GM18951 (cell line): ENCODE measurements at regions not wholly inside any gene's neighbourhood (a gene's known extent, or its start where the extent isn't known, plus 50 kb on each side); places are given as distances from the start of the nearest gene placed in this dataset.
"Not testable (repeated sequence)": the region's sequence is repeated elsewhere in the genome, so short reads cannot be mapped to it uniquely, and the experiment has no call there.

Experiments
- POLR2A ChIP-seq: IDR thresholded peaks from 4 replicates; pipeline ENCODE4 v1.6.1; 2011; ENCODE audit warnings: mild to moderate bottlenecking; ENCODE audit not compliant: insufficient read length, insufficient read depth; ENCODE audit errors: extremely low read depth
- in situ Hi-C: fragments of 300-500 bp; cut with MboI; formaldehyde crosslinking; loops from one replicate; pipeline ENCODE4 v1.12.0; 2022; ENCODE audit warnings: low sequenced_read_pairs, mixed read lengths, inconsistent platforms; ENCODE audit not compliant: unreplicated experiment

GRCh38 chrX:1748408-1748807, 133.5 kb downstream of the ASMT start:
- in situ Hi-C loops: loop anchor here (25.0 kb wide), 1 partner anchor 389 kb away; no protein-coding TSS in a partner anchor
- TF ChIP-seq POLR2A: no peak

DNA sequence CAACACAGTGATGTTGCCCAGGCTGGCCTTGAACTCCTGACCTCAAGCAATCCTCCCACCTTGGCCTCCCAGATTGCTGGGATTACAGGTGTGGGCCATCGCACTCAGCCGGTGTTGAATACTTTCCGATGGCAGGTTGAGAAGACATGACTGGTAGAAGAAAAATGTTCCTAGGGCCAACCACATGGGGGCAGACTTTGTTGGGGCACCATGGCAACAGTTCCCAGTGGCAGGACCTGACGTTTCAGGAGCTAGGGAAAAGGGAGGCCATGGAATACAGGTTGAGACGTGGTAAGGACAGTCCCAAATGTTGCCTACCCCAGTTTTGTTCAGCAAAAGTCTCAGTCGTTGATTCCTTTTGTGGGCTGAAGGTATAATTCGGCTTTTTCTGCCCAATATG, 134.6 kb downstream of the ASMT start:
- in situ Hi-C loops: loop anchor here (25.0 kb wide), 1 partner anchor 388 kb away; no protein-coding TSS in a partner anchor
- TF ChIP-seq POLR2A: no peak

- in situ Hi-C loops: no loop called here
- no peak for TF ChIP-seq POLR2A
These were observed 135.4 kb downstream of the ASMT start for GRCh38 chrX:1750267-1750666.

GRCh38 chrX:1751781-1752180, 136.9 kb downstream of the ASMT start:
- no peak for TF ChIP-seq POLR2A
- in situ Hi-C loops: no loop called here

DNA sequence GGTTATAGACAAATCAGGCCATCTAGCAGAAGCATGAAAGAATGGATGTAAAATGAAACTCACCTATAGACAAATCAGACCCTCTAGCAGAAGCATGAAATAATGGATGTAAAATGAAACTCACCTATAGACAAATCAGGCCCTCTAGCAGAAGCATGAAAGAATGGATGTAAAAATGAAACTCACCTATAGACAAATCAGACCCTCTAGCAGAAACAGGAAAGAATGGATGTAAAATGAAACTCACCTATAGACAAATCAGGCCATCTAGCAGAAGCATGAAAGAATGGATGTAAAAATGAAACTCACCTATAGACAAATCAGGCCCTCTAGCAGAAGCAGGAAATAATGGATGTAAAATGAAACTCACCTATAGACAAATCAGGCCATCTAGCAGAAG, 137.9 kb downstream of the ASMT start:
- in situ Hi-C loops: not testable (repeated sequence)

DNA sequence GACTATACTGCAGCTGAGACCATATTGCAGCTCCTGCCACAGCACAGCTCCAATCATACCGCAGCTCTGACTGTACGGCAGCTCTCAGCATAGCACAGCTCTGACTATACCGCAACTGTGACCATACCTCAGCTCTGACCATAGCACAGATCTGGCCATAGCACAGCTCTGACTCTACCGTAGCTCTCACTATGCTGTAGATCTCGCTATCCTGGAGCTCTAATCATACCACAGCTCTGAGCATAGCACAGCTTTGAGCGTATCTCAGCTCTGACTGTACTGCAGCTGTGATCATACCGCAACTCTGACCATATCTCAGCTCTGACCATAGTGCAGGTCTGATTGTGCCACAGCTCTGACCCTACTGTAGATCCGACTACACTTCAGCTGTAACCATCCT, 139.2 kb downstream of the ASMT start:
- TF ChIP-seq POLR2A: no peak
- in situ Hi-C loops: no loop called here

DNA sequence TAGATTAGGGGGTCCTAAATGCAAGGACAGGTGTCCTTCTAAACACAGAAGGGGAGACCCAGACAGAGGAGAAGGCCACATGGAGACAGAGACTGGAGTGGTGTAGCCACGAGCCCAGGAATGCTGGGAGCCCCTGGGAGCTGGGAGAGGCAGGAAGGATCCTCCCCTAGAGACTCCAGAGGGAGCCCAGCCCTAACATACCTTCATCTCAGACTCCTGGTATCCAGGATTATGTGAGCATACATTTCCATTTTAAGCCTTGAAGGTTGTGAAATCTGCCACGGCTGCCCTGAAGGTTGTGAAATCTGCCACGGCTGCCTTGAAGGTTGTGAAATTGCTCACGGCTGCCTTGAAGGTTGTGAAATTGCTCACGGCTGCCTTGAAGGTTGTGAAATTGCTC, 148.4 kb downstream of the ASMT start:
- in situ Hi-C loops: no loop called here
- no peak for TF ChIP-seq POLR2A

GRCh38 chrX:1764883-1765364, 150.1 kb downstream of the ASMT start:
- in situ Hi-C loops: not testable (repeated sequence)

DNA sequence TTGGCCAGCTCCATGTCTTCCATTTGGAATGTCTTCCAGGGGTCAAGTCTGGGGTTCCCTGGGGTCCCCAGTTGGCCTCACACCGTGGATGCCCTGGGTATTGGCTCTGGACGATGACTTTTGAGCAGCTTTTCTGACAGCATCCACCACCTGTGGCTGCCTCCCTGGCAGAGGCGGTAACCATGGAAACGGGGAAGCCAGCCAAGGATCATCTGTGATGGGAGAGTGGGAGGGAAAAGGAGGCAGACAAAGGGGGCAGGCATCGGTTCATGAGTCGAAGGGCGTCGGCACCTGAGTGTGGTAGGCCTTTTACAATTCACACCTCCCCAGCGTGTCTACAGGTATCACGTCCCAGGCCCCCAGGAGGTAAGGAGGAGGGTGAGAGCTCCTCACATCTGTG, 152.2 kb downstream of the ASMT start:
- in situ Hi-C loops: no loop called here
- TF ChIP-seq POLR2A: no peak

- no peak for TF ChIP-seq POLR2A
These were observed 164.0 kb downstream of the ASMT start for GRCh38 chrX:1778817-1779216.

DNA sequence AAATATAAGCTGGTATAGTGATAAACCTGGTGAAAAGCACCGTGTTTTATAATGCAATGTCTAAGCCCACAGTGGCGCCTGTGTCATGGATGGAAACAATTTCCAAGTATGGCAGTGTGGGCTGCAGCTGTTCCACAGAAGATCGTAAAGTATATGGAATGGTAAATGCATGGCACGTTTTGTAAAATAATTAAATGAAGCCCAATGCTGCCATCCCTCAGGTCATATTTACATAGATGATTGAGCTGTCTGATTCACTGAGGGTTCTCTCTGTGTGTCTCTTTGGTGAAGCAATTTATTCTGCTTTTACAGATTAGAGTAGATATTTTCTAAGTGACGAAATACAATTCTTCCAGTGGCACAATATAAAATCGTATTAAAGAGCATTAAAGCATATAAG, 164.8 kb downstream of the ASMT start:
- no peak for TF ChIP-seq POLR2A
- in situ Hi-C loops: loop anchor here (10.0 kb wide), 1 partner anchor 365 kb away; no protein-coding TSS in a partner anchor

More at GRCh38 chrX:1778817-1779216, 164.0 kb downstream of the ASMT start:
- in situ Hi-C loops: no loop called here

- no peak for TF ChIP-seq POLR2A
- in situ Hi-C loops: loop anchor here (10.0 kb wide), 1 partner anchor 363 kb away; no protein-coding TSS in a partner anchor
These were observed 166.9 kb downstream of the ASMT start for GRCh38 chrX:1781766-1782165.

GRCh38 chrX:1784773-1785172, 169.9 kb downstream of the ASMT start:
- in situ Hi-C loops: loop anchor here (10.0 kb wide), 1 partner anchor 360 kb away; no protein-coding TSS in a partner anchor

GRCh38 chrX:1788300-1788911, 173.5 kb downstream of the ASMT start:
- in situ Hi-C loops: loop anchor here (10.0 kb wide), 1 partner anchor 356 kb away; no protein-coding TSS in a partner anchor
- TF ChIP-seq POLR2A: no peak

More at GRCh38 chrX:1784773-1785172, 169.9 kb downstream of the ASMT start:
- no peak for TF ChIP-seq POLR2A
